SK-N-SH (cell line): ENCODE measurements at regions not wholly inside any gene's neighbourhood (a gene's known extent, or its start where the extent isn't known, plus 50 kb on each side); places are given as distances from the start of the nearest gene placed in this dataset.

Experiments
- CTCF ChIA-PET: fragments of 300-600, 350-600 bp; formaldehyde crosslinking; extraction: SDS; loops from one replicate; lab custom pipeline; 2021; lab: Yijun Ruan, JAX
- POLR2A ChIA-PET: fragments of 350-600 bp; sonication (Branson Sonifier 250); formaldehyde crosslinking; extraction: SDS; loops from one replicate; lab custom pipeline; 2020; ENCODE audit warnings: antibody characterized with exemption, inconsistent platforms; lab: Yijun Ruan, JAX
- DNase-seq: peaks from one replicate; pipeline ENCODE4 v3.0.0; 2012
- H2AFZ ChIP-seq: fragments of 200-600 bp; sonication (generic); 2 replicates; pipeline ENCODE4 v1.8.1; 2016; ENCODE audit warnings: antibody characterized with exemption, mild to moderate bottlenecking, low read depth
- H3F3A ChIP-seq: fragments of 200-600 bp; sonication (generic); replicated peaks from 2 replicates; pipeline ENCODE3; 2016; ENCODE audit warnings: antibody characterized with exemption, mild to moderate bottlenecking; ENCODE audit not compliant: insufficient read depth
- H3K27ac ChIP-seq, 2 experiments: fragments of 200-500 bp in 1 of 2; fragments of 200-600 bp in 1 of 2; sonication (Bioruptor generic) in 1 of 2; sonication (generic), shearing (Covaris generic) in 1 of 2; 2 replicates each; pipeline versions ENCODE4 v1.5.1 to v1.6.1; 2014 to 2016; ENCODE audit warnings: low read depth in 2 of 2, inconsistent platforms in 1 of 2, low read length in 1 of 2, mild to moderate bottlenecking in 1 of 2, mixed read lengths in 1 of 2
- H3K27me3 ChIP-seq: fragments of 200-600 bp; sonication (generic), shearing (Covaris generic); 2 replicates; pipeline ENCODE4 v1.6.1; 2016; ENCODE audit warnings: mixed run types; ENCODE audit not compliant: insufficient read depth
- H3K36me3 ChIP-seq, 2 experiments: fragments of 200-500 bp in 1 of 2; fragments of 200-600 bp in 1 of 2; sonication (Bioruptor generic) in 1 of 2; sonication (generic) in 1 of 2; replicated peaks in 1 of 2; 2 replicates each; pipeline versions ENCODE3 to v1.5.1; 2014 to 2016; ENCODE audit warnings: low read length in 1 of 2, mild to moderate bottlenecking in 1 of 2; ENCODE audit not compliant: insufficient read depth in 2 of 2, control insufficient read depth in 1 of 2
- H3K4me1 ChIP-seq, 2 experiments: fragments of 200-500 bp in 1 of 2; fragments of 200-600 bp in 1 of 2; sonication (Bioruptor generic) in 1 of 2; sonication (generic), shearing (Covaris generic) in 1 of 2; 2 replicates each; pipeline versions ENCODE4 v1.5.1 to v1.6.1; 2014 to 2016; ENCODE audit warnings: low read depth in 1 of 2, low read length in 1 of 2, mixed run types in 1 of 2; ENCODE audit not compliant: insufficient read depth in 2 of 2, control insufficient read depth in 1 of 2
- H3K4me2 ChIP-seq: fragments of 200-600 bp; sonication (generic), shearing (Covaris generic); 2 replicates; pipeline ENCODE4 v1.6.1; 2017; ENCODE audit warnings: mixed run types
- H3K4me3 ChIP-seq, 2 experiments: fragments of 200-500 bp in 1 of 2; fragments of 200-600 bp in 1 of 2; sonication (Bioruptor generic) in 1 of 2; sonication (generic), shearing (Covaris generic) in 1 of 2; 2 replicates each; pipeline versions ENCODE4 v1.5.1 to v1.8.1; 2014 to 2016; ENCODE audit warnings: low read depth in 2 of 2, inconsistent platforms in 1 of 2, low read length in 1 of 2, mild to moderate bottlenecking in 1 of 2, mixed read lengths in 1 of 2, moderate library complexity in 1 of 2
- H3K79me2 ChIP-seq: fragments of 200-600 bp; sonication (generic); 2 replicates; pipeline ENCODE4 v1.8.1; 2017; ENCODE audit warnings: mild to moderate bottlenecking; ENCODE audit not compliant: insufficient read depth
- H3K9ac ChIP-seq: fragments of 200-600 bp; sonication (generic); 2 replicates; pipeline ENCODE4 v1.6.1; 2017; ENCODE audit warnings: mixed run types
- H3K9me2 ChIP-seq: fragments of 200-600 bp; sonication (generic); 2 replicates; pipeline ENCODE4 v1.6.1; 2017; ENCODE audit warnings: mixed run types
- H3K9me3 ChIP-seq: fragments of 200-600 bp; sonication (generic); 2 replicates; pipeline ENCODE4 v1.6.1; 2017; ENCODE audit warnings: mixed run types, mild to moderate bottlenecking, moderate library complexity
- H4K20me1 ChIP-seq: fragments of 200-600 bp; sonication (generic); 2 replicates; pipeline ENCODE4 v1.6.1; 2017; ENCODE audit warnings: mild to moderate bottlenecking, mixed run types; ENCODE audit not compliant: insufficient read depth
- EP300 ChIP-seq, 2 experiments: IDR thresholded peaks; 2 replicates each; pipeline versions ENCODE4 v1.4.0 to v1.6.1; 2012; ENCODE audit warnings: borderline replicate concordance in 1 of 2, low read depth in 1 of 2, low read length in 1 of 2
- FOXM1 ChIP-seq: IDR thresholded peaks from 2 replicates; pipeline ENCODE4 v1.4.0; 2012; ENCODE audit warnings: low read depth, mild to moderate bottlenecking
- GABPA ChIP-seq: IDR thresholded peaks from 2 replicates; pipeline ENCODE4 v1.4.0; 2012; ENCODE audit warnings: low read depth, mild to moderate bottlenecking
- GATA2 ChIP-seq: sonication (generic); formaldehyde crosslinking; IDR thresholded peaks from 2 replicates; pipeline ENCODE4 v1.5.0; 2020; ENCODE audit warnings: mild to moderate bottlenecking, missing genetic modification reagents
- MAX ChIP-seq: IDR thresholded peaks from 2 replicates; pipeline ENCODE4 v1.4.0; 2012; ENCODE audit warnings: low read depth
- MXI1 ChIP-seq: IDR thresholded peaks from 2 replicates; pipeline ENCODE4 v1.6.1; 2012; ENCODE audit warnings: mild to moderate bottlenecking, low read depth, low read length, improper control_type of control experiment
- NFIC ChIP-seq: IDR thresholded peaks from 2 replicates; pipeline ENCODE4 v1.4.0; 2012; ENCODE audit warnings: borderline replicate concordance
- NRF1 ChIP-seq: IDR thresholded peaks from 2 replicates; pipeline ENCODE4 v1.6.1; 2012; ENCODE audit warnings: low read depth, mild to moderate bottlenecking, low read length
- RCOR1 ChIP-seq: fragments of 150-350 bp; IDR thresholded peaks from 2 replicates; pipeline ENCODE4 v1.6.1; 2017; ENCODE audit warnings: antibody characterized with exemption, low read length
- RFX5 ChIP-seq: IDR thresholded peaks from 2 replicates; pipeline ENCODE4 v1.6.1; 2012; ENCODE audit warnings: mild to moderate bottlenecking, improper control_type of control experiment, low read length
- SIN3A ChIP-seq: IDR thresholded peaks from 2 replicates; pipeline ENCODE4 v1.6.1; 2012; ENCODE audit warnings: low read depth, mild to moderate bottlenecking, low read length, moderate library complexity, borderline replicate concordance
- TAF1 ChIP-seq: IDR thresholded peaks from 2 replicates; pipeline ENCODE4 v1.6.1; 2012; ENCODE audit warnings: low read depth, mild to moderate bottlenecking, low read length, moderate library complexity, borderline replicate concordance
- TEAD4 ChIP-seq: IDR thresholded peaks from 2 replicates; pipeline ENCODE4 v1.4.0; 2012; ENCODE audit warnings: mild to moderate bottlenecking, borderline replicate concordance; ENCODE audit not compliant: insufficient read depth
- USF1 ChIP-seq: IDR thresholded peaks from 2 replicates; pipeline ENCODE4 v1.4.0; 2012; ENCODE audit warnings: low read depth, borderline replicate concordance
- WGBS: methylation state at CpG from one replicate; pipeline ENCODE4 v1.1.6; 2017; ENCODE audit warnings: low lambda C conversion rate; 5-methylcytosine and 5-hydroxymethylcytosine counted together
- TF ChIP-seq, protein P1 (sequence below): IDR thresholded peaks from 2 replicates; pipeline ENCODE4 v1.6.1; 2012; ENCODE audit warnings: mild to moderate bottlenecking, low read depth, low read length, moderate library complexity
- TF ChIP-seq, protein P2 (sequence below): fragments of 200-600 bp; sonication (generic); IDR thresholded peaks from 2 replicates; pipeline ENCODE4 v1.6.1; 2017; ENCODE audit warnings: antibody characterized with exemption, mild to moderate bottlenecking, moderate library complexity

- no peak for TF ChIP-seq SIN3A
- no peak for TF ChIP-seq TAF1
- TF ChIP-seq NRF1 = no peak
- TF ChIP-seq, protein P1, sequence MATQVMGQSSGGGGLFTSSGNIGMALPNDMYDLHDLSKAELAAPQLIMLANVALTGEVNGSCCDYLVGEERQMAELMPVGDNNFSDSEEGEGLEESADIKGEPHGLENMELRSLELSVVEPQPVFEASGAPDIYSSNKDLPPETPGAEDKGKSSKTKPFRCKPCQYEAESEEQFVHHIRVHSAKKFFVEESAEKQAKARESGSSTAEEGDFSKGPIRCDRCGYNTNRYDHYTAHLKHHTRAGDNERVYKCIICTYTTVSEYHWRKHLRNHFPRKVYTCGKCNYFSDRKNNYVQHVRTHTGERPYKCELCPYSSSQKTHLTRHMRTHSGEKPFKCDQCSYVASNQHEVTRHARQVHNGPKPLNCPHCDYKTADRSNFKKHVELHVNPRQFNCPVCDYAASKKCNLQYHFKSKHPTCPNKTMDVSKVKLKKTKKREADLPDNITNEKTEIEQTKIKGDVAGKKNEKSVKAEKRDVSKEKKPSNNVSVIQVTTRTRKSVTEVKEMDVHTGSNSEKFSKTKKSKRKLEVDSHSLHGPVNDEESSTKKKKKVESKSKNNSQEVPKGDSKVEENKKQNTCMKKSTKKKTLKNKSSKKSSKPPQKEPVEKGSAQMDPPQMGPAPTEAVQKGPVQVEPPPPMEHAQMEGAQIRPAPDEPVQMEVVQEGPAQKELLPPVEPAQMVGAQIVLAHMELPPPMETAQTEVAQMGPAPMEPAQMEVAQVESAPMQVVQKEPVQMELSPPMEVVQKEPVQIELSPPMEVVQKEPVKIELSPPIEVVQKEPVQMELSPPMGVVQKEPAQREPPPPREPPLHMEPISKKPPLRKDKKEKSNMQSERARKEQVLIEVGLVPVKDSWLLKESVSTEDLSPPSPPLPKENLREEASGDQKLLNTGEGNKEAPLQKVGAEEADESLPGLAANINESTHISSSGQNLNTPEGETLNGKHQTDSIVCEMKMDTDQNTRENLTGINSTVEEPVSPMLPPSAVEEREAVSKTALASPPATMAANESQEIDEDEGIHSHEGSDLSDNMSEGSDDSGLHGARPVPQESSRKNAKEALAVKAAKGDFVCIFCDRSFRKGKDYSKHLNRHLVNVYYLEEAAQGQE = no peak
- no peak for TF ChIP-seq NFIC
- TF ChIP-seq TEAD4 = no peak
- TF ChIP-seq RFX5 = no peak
- TF ChIP-seq FOXM1 = no peak
- TF ChIP-seq USF1 = no peak
- no peak for TF ChIP-seq EP300 (IDR thresholded peaks at IDR 0.05; ENCODE audit: borderline replicate concordance in 1 of 2, low read depth in 1 of 2, low read length in 1 of 2)
- TF ChIP-seq MAX = no peak
- TF ChIP-seq GABPA = no peak
- no peak for TF ChIP-seq RCOR1
- TF ChIP-seq, protein P2, sequence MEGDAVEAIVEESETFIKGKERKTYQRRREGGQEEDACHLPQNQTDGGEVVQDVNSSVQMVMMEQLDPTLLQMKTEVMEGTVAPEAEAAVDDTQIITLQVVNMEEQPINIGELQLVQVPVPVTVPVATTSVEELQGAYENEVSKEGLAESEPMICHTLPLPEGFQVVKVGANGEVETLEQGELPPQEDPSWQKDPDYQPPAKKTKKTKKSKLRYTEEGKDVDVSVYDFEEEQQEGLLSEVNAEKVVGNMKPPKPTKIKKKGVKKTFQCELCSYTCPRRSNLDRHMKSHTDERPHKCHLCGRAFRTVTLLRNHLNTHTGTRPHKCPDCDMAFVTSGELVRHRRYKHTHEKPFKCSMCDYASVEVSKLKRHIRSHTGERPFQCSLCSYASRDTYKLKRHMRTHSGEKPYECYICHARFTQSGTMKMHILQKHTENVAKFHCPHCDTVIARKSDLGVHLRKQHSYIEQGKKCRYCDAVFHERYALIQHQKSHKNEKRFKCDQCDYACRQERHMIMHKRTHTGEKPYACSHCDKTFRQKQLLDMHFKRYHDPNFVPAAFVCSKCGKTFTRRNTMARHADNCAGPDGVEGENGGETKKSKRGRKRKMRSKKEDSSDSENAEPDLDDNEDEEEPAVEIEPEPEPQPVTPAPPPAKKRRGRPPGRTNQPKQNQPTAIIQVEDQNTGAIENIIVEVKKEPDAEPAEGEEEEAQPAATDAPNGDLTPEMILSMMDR = no peak
- no peak for TF ChIP-seq MXI1
- TF ChIP-seq GATA2 = no peak
- no peaks in the 10 kb centered on the region for H3K79me2 ChIP-seq
- H3K4me2 ChIP-seq = no peak overlapping the region
- WGBS = 77% methylated on average over 1 of the region's 1 CpG
- H2AFZ ChIP-seq = no peak overlapping the region
- H3K27ac ChIP-seq = no peak overlapping the region
- POLR2A ChIA-PET = no interaction called here
- H3K27me3 ChIP-seq = no peaks in the 10 kb centered on the region
- no peak overlapping the region for H3K4me3 ChIP-seq
- H3K9ac ChIP-seq = no peak overlapping the region
- no peaks in the 10 kb centered on the region for H3K9me2 ChIP-seq
- H3K36me3 ChIP-seq = no peaks in the 10 kb centered on the region
- no peak for DNase-seq
- CTCF ChIA-PET = no interaction called here
- no peaks in the 10 kb centered on the region for H3K9me3 ChIP-seq
- H3K4me1 ChIP-seq = no peaks in the 10 kb centered on the region
- H3F3A ChIP-seq = no peaks in the 10 kb centered on the region
- H4K20me1 ChIP-seq = no peaks in the 10 kb centered on the region
These were observed 1053.2 kb downstream of the SLITRK1 start for GRCh38 chr13:82829040-82829439.
